HepG2 (cell line): ENCODE measurements at regions not wholly inside any gene's neighbourhood (a gene's known extent, or its start where the extent isn't known, plus 50 kb on each side); places are given as distances from the start of the nearest gene placed in this dataset.

Experiments
- ATAC-seq: fragments of 200-7000 bp; cut with Tn5 transposase; 3 replicates; pipeline ENCODE4 v1.9.1; 2020; ENCODE audit warnings: mild to moderate bottlenecking, moderate library complexity
- BruUV-seq: library from RNA; stranded (reverse); fragments of 400-500 nt; replicated peaks from 2 replicates; lab custom pipeline; 2021; lab: Mats Ljungman, UMichigan
- CTCF ChIA-PET: fragments of 300-600 bp; formaldehyde crosslinking; extraction: SDS; loops from one replicate; lab custom pipeline; 2021; ENCODE audit warnings: low total read pairs, inconsistent platforms, low intra/inter-chr PET ratio; lab: Yijun Ruan, JAX
- POLR2A ChIA-PET: fragments of 350-600 bp; sonication (Branson Sonifier 250); formaldehyde crosslinking; loops from one replicate; lab custom pipeline; 2020; ENCODE audit warnings: antibody characterized with exemption, inconsistent platforms; lab: Yijun Ruan, JAX
- DNase-seq: peaks from one replicate; pipeline ENCODE4 v3.0.0-alpha.2; 2015; ENCODE audit warnings: low spot score
- FAIRE-seq: peaks from 3 replicates; lab custom pipeline; 2011; peaks lifted over from hg19 to GRCh38; lab: Jason Lieb, UNC
- H2AFZ ChIP-seq: one replicate; pipeline ENCODE4 v1.6.1; 2011; ENCODE audit warnings: low read length, inconsistent platforms
- H3K27ac ChIP-seq: fragments of 300-600 bp; 3 replicates; pipeline ENCODE4 v1.8.0; 2011; ENCODE audit warnings: mixed run types, mild to moderate bottlenecking, mixed read lengths, low read length, inconsistent platforms; ENCODE audit not compliant: insufficient read depth; ENCODE audit errors: extremely low read length
- H3K27me3 ChIP-seq, 2 experiments: fragments of 200-600 bp in 1 of 2; 2 replicates in 1 of 2; 3 replicates in 1 of 2; pipeline versions ENCODE4 v1.6.0 to v1.8.0; 2011; ENCODE audit warnings: low read length in 2 of 2, mild to moderate bottlenecking in 2 of 2, moderate library complexity in 2 of 2, inconsistent platforms in 1 of 2; ENCODE audit not compliant: insufficient read depth in 2 of 2, control insufficient read depth in 1 of 2
- H3K36me3 ChIP-seq, 2 experiments: fragments of 200-600 bp in 1 of 2; replicated peaks in 1 of 2; 2 replicates in 1 of 2; 3 replicates in 1 of 2; pipeline versions ENCODE4 v1.5.1 to v1.8.0; 2011; ENCODE audit warnings: low read length in 2 of 2, inconsistent platforms in 1 of 2; ENCODE audit not compliant: insufficient read depth in 2 of 2, control insufficient read depth in 1 of 2
- H3K4me1 ChIP-seq: 2 replicates; pipeline ENCODE4 v1.5.1; 2012; ENCODE audit warnings: low read length, inconsistent platforms; ENCODE audit not compliant: insufficient read depth
- H3K4me2 ChIP-seq: 2 replicates; pipeline ENCODE4 v1.6.0; 2011; ENCODE audit warnings: low read depth, low read length, inconsistent platforms
- H3K4me3 ChIP-seq, 3 experiments: fragments of 200-600 bp in 1 of 3; sonication (generic), shearing (Covaris generic) in 1 of 3; replicated peaks in 1 of 3; 2 replicates each; pipeline ENCODE4 v1.5.1; 2011 to 2016; ENCODE audit warnings: low read length in 3 of 3, inconsistent platforms in 2 of 3, low read depth in 2 of 3, mild to moderate bottlenecking in 2 of 3, control low read depth in 1 of 3, mixed read lengths in 1 of 3; ENCODE audit not compliant: insufficient read depth in 1 of 3
- H3K79me2 ChIP-seq: one replicate; pipeline ENCODE4 v1.6.1; 2011; ENCODE audit warnings: low read length, inconsistent platforms; ENCODE audit not compliant: insufficient read depth
- H3K9ac ChIP-seq: 2 replicates; pipeline ENCODE4 v1.6.0; 2011; ENCODE audit warnings: mild to moderate bottlenecking, low read depth, low read length, inconsistent platforms; ENCODE audit not compliant: insufficient read depth
- H3K9me3 ChIP-seq: 2 replicates; pipeline ENCODE4 v1.5.1; 2012; ENCODE audit warnings: mild to moderate bottlenecking, low read length
- H4K20me1 ChIP-seq: 2 replicates; pipeline ENCODE4 v1.6.0; 2011; ENCODE audit warnings: inconsistent platforms, mild to moderate bottlenecking, low read length, moderate library complexity; ENCODE audit not compliant: insufficient read depth
- ELF3 ChIP-seq: IDR thresholded peaks from 2 replicates; pipeline ENCODE4 v1.6.1; 2016; ENCODE audit warnings: missing genetic modification reagents, missing compliant biosample characterization
- GATAD1 ChIP-seq: IDR thresholded peaks from 2 replicates; pipeline ENCODE4 v1.6.1; 2016; ENCODE audit warnings: missing genetic modification reagents, missing compliant biosample characterization
- JUND ChIP-seq: sonication (generic); formaldehyde crosslinking; IDR thresholded peaks from 2 replicates; pipeline ENCODE4 v1.8.0; 2022; ENCODE audit warnings: mild to moderate bottlenecking, missing genetic modification reagents
- KLF9 ChIP-seq: IDR thresholded peaks from 2 replicates; pipeline ENCODE4 v1.6.1; 2016; ENCODE audit warnings: low read depth
- KMT2B ChIP-seq: IDR thresholded peaks from 2 replicates; pipeline ENCODE4 v1.6.1; 2016; ENCODE audit warnings: missing genetic modification reagents, missing compliant biosample characterization
- MEIS1 ChIP-seq: sonication (generic); formaldehyde crosslinking; IDR thresholded peaks from 2 replicates; pipeline ENCODE4 v1.9.0; 2021; ENCODE audit warnings: mild to moderate bottlenecking, missing genetic modification reagents, moderate library complexity, borderline replicate concordance
- THRA ChIP-seq: sonication (generic); formaldehyde crosslinking; IDR thresholded peaks from 2 replicates; pipeline ENCODE4 v1.4.0; 2020; ENCODE audit warnings: missing genetic modification reagents, borderline replicate concordance
- ZNF44 ChIP-seq: sonication (generic); formaldehyde crosslinking; IDR thresholded peaks from 2 replicates; pipeline ENCODE4 v1.5.1; 2020; ENCODE audit warnings: mild to moderate bottlenecking, missing genetic modification reagents
- ZNF574 ChIP-seq: sonication (generic); formaldehyde crosslinking; IDR thresholded peaks from 2 replicates; pipeline ENCODE4 v1.4.0; 2020; ENCODE audit warnings: missing genetic modification reagents
- ZNF746 ChIP-seq: sonication (generic); formaldehyde crosslinking; IDR thresholded peaks from 2 replicates; pipeline ENCODE4 v1.8.0; 2022; ENCODE audit warnings: mild to moderate bottlenecking, missing genetic modification reagents
- ZNF816 ChIP-seq: sonication (generic); formaldehyde crosslinking; IDR thresholded peaks from 2 replicates; pipeline ENCODE4 v1.8.0; 2022; ENCODE audit warnings: missing genetic modification reagents, mild to moderate bottlenecking, borderline replicate concordance
- ZSCAN25 ChIP-seq: sonication (generic); formaldehyde crosslinking; IDR thresholded peaks from 2 replicates; pipeline ENCODE4 v1.8.0; 2022; ENCODE audit warnings: mild to moderate bottlenecking, missing genetic modification reagents
- WGBS: methylation state at CpG from one replicate; pipeline ENCODE4 v1.1.6; 2017; ENCODE audit warnings: low lambda C conversion rate; 5-methylcytosine and 5-hydroxymethylcytosine counted together
- in situ Hi-C: cut with HindIII; loops from 2 replicates; pipeline ENCODE4 v1.10.0; 2017; ENCODE audit warnings: low pct_unique_long_range_greater_than_20kb; ENCODE audit not compliant: extremely low pct_ligation_motif_present
- intact Hi-C: fragments of 100-400 bp; cut with micrococcal nuclease; formaldehyde crosslinking; loops from one replicate; pipeline ENCODE4 v1.10.0; 2022; ENCODE audit not compliant: unreplicated experiment
- TF ChIP-seq, protein P1 (sequence below): sonication (generic); formaldehyde crosslinking; IDR thresholded peaks from 2 replicates; pipeline ENCODE4 v1.4.0; 2020; ENCODE audit warnings: missing genetic modification reagents
- TF ChIP-seq, protein P2 (sequence below): sonication (generic); formaldehyde crosslinking; IDR thresholded peaks from 2 replicates; pipeline ENCODE4 v1.4.0; 2020; ENCODE audit warnings: mild to moderate bottlenecking, missing genetic modification reagents

GRCh38 chr1:4071653-4072052 lies 171.6 kb upstream of the C1orf174 start (continued):
- no peak for TF ChIP-seq KLF9 (CRISPR knock-in tag)
- TF ChIP-seq, protein P1, sequence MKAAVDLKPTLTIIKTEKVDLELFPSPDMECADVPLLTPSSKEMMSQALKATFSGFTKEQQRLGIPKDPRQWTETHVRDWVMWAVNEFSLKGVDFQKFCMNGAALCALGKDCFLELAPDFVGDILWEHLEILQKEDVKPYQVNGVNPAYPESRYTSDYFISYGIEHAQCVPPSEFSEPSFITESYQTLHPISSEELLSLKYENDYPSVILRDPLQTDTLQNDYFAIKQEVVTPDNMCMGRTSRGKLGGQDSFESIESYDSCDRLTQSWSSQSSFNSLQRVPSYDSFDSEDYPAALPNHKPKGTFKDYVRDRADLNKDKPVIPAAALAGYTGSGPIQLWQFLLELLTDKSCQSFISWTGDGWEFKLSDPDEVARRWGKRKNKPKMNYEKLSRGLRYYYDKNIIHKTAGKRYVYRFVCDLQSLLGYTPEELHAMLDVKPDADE (CRISPR knock-in tag), result no peak
- no peak for TF ChIP-seq THRA (CRISPR knock-in tag)
- no peak for TF ChIP-seq ZNF574

GRCh38 chr1:4072481-4073153 lies 172.5 kb upstream of the C1orf174 start:
- no peak for ATAC-seq
- Histone ChIP-seq H3K27ac (no peak overlapping the region), H3K4me2 (no peak overlapping the region), H3K4me1 (no peaks in the 10 kb centered on the region), H2AFZ (no peak overlapping the region), H4K20me1 (no peaks in the 10 kb centered on the region), H3K27me3 (peaks cover 4 to 31% of the 10 kb centered on the region in 2 experiments), H3K4me3 (no peak overlapping the region), H3K79me2 (no peaks in the 10 kb centered on the region), H3K9ac (no peak overlapping the region), H3K9me3 (no peaks in the 10 kb centered on the region), H3K36me3 (no peaks in the 10 kb centered on the region)
- no peak for FAIRE-seq
- no TSS peak for BruUV-seq
- POLR2A ChIA-PET, result no interaction called here
- intact Hi-C loops, result no loop called here
- in situ Hi-C loops, result loop anchor here (25.0 kb wide), 1 partner anchor 160 kb away; the partner anchor contains the start of gene C1orf174
- CTCF ChIA-PET, result no interaction called here
- 9% methylated on average over 12 of the region's 14 CpGs for WGBS
- DNase-seq, result no peak
- TF ChIP-seq ZNF746 (CRISPR knock-in tag), result no peak
- TF ChIP-seq JUND, result no peak
- no peak for TF ChIP-seq MEIS1 (CRISPR knock-in tag)
- TF ChIP-seq KMT2B, result no peak
- TF ChIP-seq ZSCAN25 (CRISPR knock-in tag), result no peak
- no peak for TF ChIP-seq ELF3 (CRISPR knock-in tag)
- no peak for TF ChIP-seq ZNF44 (CRISPR knock-in tag)
- TF ChIP-seq ZNF816, result no peak
- TF ChIP-seq GATAD1 (CRISPR knock-in tag), result no peak
- TF ChIP-seq, protein P2, sequence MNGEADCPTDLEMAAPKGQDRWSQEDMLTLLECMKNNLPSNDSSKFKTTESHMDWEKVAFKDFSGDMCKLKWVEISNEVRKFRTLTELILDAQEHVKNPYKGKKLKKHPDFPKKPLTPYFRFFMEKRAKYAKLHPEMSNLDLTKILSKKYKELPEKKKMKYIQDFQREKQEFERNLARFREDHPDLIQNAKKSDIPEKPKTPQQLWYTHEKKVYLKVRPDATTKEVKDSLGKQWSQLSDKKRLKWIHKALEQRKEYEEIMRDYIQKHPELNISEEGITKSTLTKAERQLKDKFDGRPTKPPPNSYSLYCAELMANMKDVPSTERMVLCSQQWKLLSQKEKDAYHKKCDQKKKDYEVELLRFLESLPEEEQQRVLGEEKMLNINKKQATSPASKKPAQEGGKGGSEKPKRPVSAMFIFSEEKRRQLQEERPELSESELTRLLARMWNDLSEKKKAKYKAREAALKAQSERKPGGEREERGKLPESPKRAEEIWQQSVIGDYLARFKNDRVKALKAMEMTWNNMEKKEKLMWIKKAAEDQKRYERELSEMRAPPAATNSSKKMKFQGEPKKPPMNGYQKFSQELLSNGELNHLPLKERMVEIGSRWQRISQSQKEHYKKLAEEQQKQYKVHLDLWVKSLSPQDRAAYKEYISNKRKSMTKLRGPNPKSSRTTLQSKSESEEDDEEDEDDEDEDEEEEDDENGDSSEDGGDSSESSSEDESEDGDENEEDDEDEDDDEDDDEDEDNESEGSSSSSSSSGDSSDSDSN, result no peak
